ENCODE measurements at regions not wholly inside any gene's neighbourhood (a gene's known extent, or its start where the extent isn't known, plus 50 kb on each side); places are given as distances from the start of the nearest gene placed in this dataset.
"Not testable (repeated sequence)": the region's sequence is repeated elsewhere in the genome, so short reads cannot be mapped to it uniquely, and the experiment has no call there.

DNA sequence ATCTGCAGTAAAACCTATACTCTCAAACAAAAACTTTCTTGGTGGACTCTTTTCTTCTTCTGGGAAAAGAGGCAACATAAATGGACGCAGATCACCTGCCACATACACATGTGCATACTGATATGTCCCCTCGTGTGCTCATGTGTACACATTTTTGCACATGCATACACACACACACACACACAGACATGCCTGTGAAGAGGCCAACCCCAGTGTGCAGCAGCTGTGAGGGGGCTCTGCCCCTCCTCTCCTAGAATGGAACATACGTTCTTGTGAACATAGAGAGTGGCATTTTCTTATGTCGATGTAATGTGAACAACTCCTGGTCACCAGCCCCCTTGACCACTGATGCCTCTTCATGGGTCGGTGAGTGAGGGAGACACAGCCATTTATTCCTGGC lies 188.9 kb upstream of the PLGLB2 start:
- not testable (repeated sequence) for TF ChIP-seq POLR2A (IDR thresholded peaks at IDR 0.05)
- TF ChIP-seq, protein P1, sequence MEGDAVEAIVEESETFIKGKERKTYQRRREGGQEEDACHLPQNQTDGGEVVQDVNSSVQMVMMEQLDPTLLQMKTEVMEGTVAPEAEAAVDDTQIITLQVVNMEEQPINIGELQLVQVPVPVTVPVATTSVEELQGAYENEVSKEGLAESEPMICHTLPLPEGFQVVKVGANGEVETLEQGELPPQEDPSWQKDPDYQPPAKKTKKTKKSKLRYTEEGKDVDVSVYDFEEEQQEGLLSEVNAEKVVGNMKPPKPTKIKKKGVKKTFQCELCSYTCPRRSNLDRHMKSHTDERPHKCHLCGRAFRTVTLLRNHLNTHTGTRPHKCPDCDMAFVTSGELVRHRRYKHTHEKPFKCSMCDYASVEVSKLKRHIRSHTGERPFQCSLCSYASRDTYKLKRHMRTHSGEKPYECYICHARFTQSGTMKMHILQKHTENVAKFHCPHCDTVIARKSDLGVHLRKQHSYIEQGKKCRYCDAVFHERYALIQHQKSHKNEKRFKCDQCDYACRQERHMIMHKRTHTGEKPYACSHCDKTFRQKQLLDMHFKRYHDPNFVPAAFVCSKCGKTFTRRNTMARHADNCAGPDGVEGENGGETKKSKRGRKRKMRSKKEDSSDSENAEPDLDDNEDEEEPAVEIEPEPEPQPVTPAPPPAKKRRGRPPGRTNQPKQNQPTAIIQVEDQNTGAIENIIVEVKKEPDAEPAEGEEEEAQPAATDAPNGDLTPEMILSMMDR (IDR thresholded peaks at IDR 0.05) = not testable (repeated sequence)
